HG02571 (cell line): ENCODE measurements at regions not wholly inside any gene's neighbourhood (a gene's known extent, or its start where the extent isn't known, plus 50 kb on each side); places are given as distances from the start of the nearest gene placed in this dataset.

Experiments
- ATAC-seq: cut with Tn5 transposase; IDR thresholded peaks from one replicate; pipeline ENCODE4 v1.9.1; 2021; ENCODE audit warnings: mild to moderate bottlenecking, moderate library complexity; ENCODE audit not compliant: unreplicated experiment

DNA sequence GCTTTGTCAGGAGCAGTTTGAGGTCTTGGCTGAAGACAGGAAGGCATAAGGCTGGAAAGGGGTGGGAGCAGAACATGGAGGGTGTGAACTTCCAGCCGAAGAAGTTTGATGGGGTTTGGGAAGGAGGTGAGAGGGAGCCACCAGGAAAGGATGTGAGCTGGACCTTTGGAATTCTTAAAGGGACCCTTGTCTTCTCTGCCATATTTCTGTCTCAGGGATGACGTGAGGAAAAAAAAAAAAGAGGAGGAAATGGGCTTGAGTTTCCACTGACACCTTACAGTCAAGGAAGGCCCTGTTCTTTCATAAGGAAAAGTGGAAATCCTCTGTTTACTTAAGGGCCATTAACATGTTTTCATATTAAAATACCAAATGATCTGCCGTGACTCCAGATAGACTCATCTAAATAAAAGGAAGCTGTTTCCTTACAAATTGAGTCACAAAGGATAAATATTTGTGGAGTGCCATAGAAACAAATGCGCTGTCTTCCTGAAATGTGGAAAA is 132.1 kb downstream of the PALM2AKAP2 start:
- no peak for ATAC-seq

- ATAC-seq: no peak
Observed at GRCh38 chr9:109912726-109913460, 132.9 kb downstream of the PALM2AKAP2 start.

DNA sequence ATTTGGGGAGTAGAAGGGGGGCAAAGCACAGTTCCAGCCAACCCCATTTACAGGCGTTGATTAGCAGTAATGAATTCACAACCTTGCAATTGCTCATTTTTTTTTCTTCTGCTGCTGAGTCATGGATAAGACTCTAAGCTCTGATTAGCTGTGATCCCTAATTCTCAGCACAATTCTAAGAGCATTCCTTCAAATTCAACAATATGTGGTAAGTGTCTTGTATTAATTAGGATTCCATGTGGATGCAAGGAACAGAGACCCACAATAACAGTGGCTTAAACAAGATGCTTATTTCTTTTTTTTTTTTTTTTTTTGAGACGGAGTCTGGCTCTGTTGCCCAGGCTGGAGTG is 133.4 kb downstream of the PALM2AKAP2 start:
- no peak for ATAC-seq

- ATAC-seq: no peak
Observed at GRCh38 chr9:109914280-109915027, 134.5 kb downstream of the PALM2AKAP2 start.

- ATAC-seq: no peak
Observed at GRCh38 chr9:109916316-109916715, 136.3 kb downstream of the PALM2AKAP2 start.

GRCh38 chr9:109918339-109919163 is 138.6 kb downstream of the PALM2AKAP2 start:
- ATAC-seq: peak; percentile 47

DNA sequence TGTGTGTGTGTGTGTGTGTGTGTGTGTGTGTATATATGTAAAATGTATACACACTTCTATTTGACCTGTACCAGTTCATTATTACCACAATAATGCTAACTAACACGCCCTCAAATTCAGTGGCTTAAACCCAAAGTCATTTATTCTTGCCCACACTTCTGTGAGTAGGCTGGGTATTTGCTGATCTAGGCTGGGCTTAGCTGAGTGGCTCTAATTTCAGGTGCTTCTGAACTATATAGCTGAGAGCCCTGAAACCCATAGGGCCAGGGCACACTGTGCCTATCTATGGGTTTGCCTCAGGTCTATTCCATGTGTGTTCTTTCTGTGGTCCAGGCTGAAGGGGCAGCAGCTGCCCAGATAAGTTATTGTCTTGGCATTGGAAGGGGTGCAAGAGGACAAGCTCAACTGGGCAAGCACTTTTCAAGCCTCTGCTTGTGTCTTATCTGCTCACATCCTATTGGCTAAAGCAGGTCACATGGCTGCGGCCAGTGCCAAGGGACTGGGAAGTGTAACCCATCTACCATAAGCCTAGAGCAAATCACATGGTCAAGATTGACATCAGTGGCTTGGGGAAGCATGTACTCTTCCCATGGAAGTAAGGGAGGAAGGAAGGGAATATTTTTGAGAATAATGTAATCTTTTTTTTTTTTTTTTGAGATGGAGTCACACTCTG is 139.9 kb downstream of the PALM2AKAP2 start:
- ATAC-seq: no peak

DNA sequence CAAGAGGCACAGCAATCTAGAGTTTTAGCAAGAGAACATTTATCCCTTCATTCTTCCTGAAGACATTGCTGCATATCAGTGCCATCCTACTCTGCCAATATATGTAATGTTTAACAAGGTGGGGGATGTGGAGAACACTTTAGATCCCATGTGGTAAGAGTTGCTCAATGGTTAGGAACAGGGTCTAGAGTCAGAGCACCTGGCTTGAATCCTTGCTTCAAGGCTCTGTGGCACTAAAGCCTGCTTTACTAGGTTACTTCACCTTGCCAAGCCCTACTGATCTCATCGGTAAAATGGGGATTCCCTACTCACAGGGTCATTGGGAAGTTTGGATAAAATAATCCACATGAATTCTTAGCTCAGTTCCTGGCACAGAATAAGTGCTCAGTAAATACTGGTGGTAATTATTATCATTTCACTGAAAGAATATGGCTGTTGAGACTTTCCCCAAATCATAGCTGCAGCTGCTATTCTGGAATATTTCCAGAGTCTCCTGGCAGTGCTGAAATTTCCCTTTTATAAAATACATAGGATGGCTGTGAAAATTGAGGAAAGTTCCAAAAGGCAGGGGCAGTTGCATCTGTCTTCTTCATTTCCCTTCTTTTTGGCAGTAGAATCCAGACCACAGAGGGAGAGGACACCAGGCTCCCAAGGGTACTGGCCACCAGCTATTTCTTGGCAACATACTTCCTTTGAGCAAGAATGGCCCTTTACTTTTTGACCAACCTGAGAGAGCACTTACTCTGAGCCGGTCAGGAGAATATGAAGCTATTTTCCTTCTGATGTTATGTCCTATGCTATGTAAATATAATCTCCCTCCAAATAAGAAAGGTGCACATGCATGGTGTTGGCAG is 142.8 kb downstream of the PALM2AKAP2 start:
- ATAC-seq: no peak

DNA sequence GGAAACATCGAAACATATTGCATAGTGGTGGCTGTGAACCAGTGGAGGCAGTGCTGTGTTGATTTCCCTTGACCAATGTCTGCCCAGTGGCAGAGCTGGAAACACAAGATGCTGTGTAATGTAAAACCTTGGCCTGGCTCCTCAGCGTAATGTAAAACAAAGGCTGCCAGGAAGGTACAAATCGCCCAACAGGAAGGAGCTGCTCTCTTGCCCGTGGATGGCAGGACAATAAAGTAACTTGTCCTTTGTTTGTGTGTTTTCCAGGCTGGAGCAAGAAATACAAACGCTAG is 143.4 kb downstream of the PALM2AKAP2 start:
- ATAC-seq: no peak

DNA sequence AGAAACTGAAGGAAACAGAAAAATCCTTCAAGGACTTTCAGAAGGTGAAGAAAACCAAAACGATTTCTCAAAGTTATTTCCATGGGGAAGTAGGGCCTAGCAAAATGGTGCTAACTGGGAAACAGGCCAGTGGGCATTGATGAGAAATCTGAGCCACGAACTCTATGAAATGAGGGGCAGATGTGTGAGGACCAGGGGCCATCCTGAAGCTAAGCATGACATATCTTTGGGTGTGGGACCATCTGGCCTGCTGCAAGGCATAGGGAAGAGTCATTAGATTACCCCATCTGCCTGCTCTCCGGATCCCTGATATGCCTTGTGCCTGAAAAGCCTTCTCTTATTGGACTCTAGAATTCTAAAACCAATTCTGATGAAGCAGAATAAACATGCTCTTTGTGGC is 143.8 kb downstream of the PALM2AKAP2 start:
- ATAC-seq: no peak

DNA sequence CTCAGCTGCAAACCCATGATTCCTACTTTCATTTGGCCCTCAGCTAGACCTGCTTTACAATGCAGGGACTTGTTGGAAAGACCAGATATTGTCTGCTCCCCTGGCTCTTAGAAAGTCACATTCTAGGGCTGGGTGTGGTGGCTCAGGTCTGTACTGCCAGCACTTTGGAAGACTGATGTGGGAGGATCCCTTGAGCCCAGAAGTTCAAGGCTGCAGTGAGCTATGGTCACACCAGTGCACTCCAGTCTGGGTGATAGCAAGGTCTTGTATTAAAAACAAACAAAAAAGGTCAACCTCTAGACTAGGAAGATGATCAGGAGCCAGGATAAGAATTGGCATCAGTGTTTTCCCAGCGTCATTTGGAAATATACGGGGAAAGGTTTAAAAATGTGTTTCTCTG is 145.8 kb downstream of the PALM2AKAP2 start:
- no peak for ATAC-seq

- ATAC-seq: no peak
Observed at GRCh38 chr9:109926421-109926869, 146.4 kb downstream of the PALM2AKAP2 start.

GRCh38 chr9:109931623-109932022 is 151.6 kb downstream of the PALM2AKAP2 start:
- no peak for ATAC-seq

GRCh38 chr9:109934136-109934856 is 154.3 kb downstream of the PALM2AKAP2 start:
- ATAC-seq: no peak

GRCh38 chr9:109934857-109935215 is 154.8 kb downstream of the PALM2AKAP2 start:
- ATAC-seq: no peak

- ATAC-seq: no peak
Observed at GRCh38 chr9:109935406-109936087, 155.5 kb downstream of the PALM2AKAP2 start.

DNA sequence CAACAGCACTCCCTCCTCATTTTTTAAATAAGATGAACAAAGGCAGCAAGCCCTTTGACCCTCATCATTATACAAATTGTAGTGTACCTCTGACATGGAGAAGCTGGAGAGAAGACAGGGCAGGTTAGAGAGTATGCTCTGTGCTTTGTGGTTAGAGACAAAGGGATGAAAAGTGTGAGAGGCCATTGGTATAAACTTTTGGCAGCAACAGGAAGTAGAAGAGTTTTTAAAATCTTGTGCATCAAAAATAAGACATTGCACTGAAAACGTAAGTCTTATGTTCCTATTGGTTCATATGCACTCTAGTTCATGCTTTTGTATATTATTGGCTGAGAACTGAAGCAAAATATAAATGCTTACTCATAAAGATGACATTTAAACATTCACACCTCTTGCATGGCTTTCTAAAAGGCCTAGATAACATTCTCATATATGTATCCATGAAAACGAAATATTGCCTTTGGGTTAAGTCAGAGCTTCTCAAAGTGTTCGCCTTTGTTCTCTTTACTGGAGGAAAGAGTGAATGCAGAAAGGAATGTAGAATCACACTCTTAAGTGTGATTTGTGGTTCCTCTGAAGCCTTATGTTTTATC is 158.0 kb downstream of the PALM2AKAP2 start:
- no peak for ATAC-seq

DNA sequence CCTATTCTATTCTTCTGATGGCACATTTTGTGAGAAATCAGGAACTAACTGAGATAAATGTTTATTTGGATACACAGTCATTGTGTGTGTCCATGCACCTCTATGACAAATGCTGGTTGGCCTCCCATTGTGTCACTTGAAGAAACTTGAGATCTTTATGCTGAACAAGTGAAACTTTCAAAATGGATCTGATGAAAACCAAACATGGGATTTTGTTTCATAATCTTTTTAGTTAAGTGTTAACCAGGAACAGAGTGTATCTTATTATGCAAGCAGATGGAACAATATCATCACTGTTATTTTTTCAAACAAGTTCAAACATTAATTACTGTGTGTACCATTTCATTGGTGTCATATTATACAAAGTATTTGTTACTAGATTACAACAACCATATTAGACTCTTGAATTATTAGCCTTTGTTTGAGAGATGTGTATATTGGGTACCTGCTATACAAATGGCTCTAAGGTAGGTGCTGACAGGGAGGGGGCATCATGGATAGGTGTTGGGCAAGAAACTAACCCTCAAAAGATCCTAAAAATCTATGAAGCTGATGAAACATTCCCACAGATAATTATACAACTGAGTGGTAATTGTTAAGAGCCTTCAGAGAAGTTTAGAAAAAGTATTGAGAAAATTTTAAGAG is 159.8 kb downstream of the PALM2AKAP2 start:
- ATAC-seq: no peak
